ENCODE measurements at regions not wholly inside any gene's neighbourhood (a gene's known extent, or its start where the extent isn't known, plus 50 kb on each side); places are given as distances from the start of the nearest gene placed in this dataset.

DNA sequence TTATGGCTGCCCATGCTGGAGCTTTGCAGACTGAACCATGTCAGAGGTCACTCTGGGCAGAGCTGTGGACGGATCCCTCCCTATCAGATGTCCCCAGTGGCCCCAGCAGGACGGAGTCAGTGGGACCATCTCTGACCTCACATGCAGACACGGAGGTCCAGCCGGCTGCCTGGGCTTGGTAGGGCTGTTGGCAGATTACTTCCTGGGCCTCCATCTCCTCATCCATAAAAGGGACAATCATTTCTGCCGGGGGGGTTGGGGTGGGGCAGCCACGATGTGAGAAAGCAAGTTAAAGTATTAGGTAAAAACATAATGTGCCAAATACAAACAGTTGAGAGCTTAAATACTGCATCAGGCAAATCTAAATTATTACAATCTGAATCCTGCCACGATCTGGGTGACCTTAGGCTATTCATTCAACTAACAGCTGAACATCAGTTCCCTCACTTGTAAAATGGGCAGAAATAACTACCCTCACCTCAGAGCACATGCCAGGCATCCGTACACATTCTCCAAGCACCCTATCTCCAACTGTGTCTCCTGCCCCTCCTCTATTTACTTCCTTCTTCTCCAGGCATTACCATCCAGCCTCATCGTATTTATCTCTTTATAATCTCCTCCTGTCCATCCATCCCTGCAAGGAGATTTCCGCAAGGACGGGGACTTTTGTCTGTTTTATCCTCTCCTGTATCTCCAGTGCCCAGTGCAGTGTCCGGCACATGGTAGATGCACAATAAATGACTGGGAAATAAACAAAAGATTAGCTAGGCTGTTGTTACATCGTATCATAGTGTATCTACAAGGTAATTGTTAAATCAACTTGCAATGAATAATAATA lies 192.3 kb upstream of the FOXF1 start:
- no peak overlapping the region for H3K27ac ChIP-seq (ENCODE audit: low read length)
- ATAC-seq = no peak
- ChIA-PET POLR2A (ENCODE audit: unreplicated experiment) (no interaction called here), CTCF (no interaction called here)
- H3K4me2 ChIP-seq (ENCODE audit: low read length) = no peak overlapping the region
- H3K27me3 ChIP-seq (ENCODE audit: low read length) = peaks cover 25% of the 10 kb centered on the region
- no peaks in the 10 kb centered on the region for H3K36me3 ChIP-seq (ENCODE audit: low read depth, low read length)
- no peak for TF ChIP-seq EZH2phosphoT487 (IDR thresholded peaks at IDR 0.05; ENCODE audit: borderline replicate concordance, low read length)
- TF ChIP-seq, protein P1, sequence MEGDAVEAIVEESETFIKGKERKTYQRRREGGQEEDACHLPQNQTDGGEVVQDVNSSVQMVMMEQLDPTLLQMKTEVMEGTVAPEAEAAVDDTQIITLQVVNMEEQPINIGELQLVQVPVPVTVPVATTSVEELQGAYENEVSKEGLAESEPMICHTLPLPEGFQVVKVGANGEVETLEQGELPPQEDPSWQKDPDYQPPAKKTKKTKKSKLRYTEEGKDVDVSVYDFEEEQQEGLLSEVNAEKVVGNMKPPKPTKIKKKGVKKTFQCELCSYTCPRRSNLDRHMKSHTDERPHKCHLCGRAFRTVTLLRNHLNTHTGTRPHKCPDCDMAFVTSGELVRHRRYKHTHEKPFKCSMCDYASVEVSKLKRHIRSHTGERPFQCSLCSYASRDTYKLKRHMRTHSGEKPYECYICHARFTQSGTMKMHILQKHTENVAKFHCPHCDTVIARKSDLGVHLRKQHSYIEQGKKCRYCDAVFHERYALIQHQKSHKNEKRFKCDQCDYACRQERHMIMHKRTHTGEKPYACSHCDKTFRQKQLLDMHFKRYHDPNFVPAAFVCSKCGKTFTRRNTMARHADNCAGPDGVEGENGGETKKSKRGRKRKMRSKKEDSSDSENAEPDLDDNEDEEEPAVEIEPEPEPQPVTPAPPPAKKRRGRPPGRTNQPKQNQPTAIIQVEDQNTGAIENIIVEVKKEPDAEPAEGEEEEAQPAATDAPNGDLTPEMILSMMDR (conservative IDR thresholded peaks at IDR 0.05; ENCODE audit: low read depth, low read length) = no peak
- no peak for TF ChIP-seq EZH2 (IDR thresholded peaks at IDR 0.05; ENCODE audit: low read length, unreplicated experiment)
- no peak overlapping the region for H3K9ac ChIP-seq (ENCODE audit: low read length)
- H3K79me2 ChIP-seq (ENCODE audit: low read length) = no peaks in the 10 kb centered on the region
- H3K9me3 ChIP-seq (ENCODE audit: low read length) = no peaks in the 10 kb centered on the region
- no peaks in the 10 kb centered on the region for H3K4me1 ChIP-seq (ENCODE audit: insufficient read depth, low read length)
- H3F3A ChIP-seq (ENCODE audit: low read length, unreplicated experiment) = no peaks in the 10 kb centered on the region
- BruUV-seq (replicated peaks) = no TSS peak
- H2AFZ ChIP-seq (ENCODE audit: low read length) = no peak overlapping the region
- no peaks in the 10 kb centered on the region for H3K9me2 ChIP-seq (replicated peaks; ENCODE audit: low read length)
- intact Hi-C loops (cut with micrococcal nuclease) = no loop called here
- no peaks in the 10 kb centered on the region for H4K20me1 ChIP-seq (ENCODE audit: low read length)
- H3K4me3 ChIP-seq (ENCODE audit: low read length) = no peak overlapping the region
- no peak for DNase-seq

DNA sequence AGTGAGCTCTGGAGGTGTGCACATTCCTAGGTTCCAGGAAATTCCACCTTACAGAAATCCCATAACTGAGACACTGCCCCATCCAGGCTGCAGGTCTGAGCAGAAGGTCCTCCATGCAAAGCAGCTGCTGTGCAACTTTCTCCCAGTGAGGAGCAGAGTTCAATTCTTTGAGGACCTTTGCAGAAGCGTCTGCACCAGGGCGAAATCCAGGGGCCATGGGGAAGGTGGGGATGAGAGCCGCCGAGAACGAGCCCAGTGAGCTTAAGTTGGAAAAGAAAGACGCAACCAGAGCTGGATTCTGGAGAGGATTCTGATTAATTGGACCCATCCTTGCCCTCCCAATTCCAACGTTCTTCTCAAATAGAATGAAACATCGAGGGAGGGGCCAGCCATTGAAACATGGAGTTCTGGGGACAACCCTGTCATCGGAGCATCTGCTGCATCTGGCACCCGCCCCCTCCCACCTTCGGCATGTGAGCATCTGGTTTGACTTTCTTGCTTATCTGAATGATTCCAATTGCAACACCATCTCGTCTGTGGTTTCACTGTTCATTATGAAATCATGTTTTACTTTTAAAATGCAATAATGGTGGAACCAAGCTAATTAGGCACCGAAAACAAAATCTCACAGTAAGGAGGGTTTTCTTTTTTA lies 190.6 kb upstream of the FOXF1 start:
- Histone ChIP-seq H3K4me2 (ENCODE audit: low read length) (no peak overlapping the region), H2AFZ (ENCODE audit: low read length) (no peak overlapping the region), H4K20me1 (ENCODE audit: low read length) (no peaks in the 10 kb centered on the region), H3K4me3 (ENCODE audit: low read length) (no peak overlapping the region), H3K36me3 (ENCODE audit: low read depth, low read length) (no peaks in the 10 kb centered on the region), H3F3A (ENCODE audit: low read length, unreplicated experiment) (no peaks in the 10 kb centered on the region), H3K27me3 (ENCODE audit: low read length) (peaks cover 16% of the 10 kb centered on the region; the same call in 1 of the 2 replicates), H3K9me3 (ENCODE audit: low read length) (no peaks in the 10 kb centered on the region), H3K9ac (ENCODE audit: low read length) (no peak overlapping the region), H3K9me2 (replicated peaks; ENCODE audit: low read length) (no peaks in the 10 kb centered on the region), H3K27ac (ENCODE audit: low read length) (no peak overlapping the region), H3K4me1 (ENCODE audit: insufficient read depth, low read length) (no peaks in the 10 kb centered on the region), H3K79me2 (ENCODE audit: low read length) (no peaks in the 10 kb centered on the region)
- DNase-seq (no peak), ATAC-seq (no peak)
- ChIA-PET CTCF (no interaction called here), POLR2A (ENCODE audit: unreplicated experiment) (no interaction called here)
- no TSS peak for BruUV-seq (replicated peaks)
- intact Hi-C loops (cut with micrococcal nuclease) = no loop called here
- TF ChIP-seq EZH2phosphoT487 (IDR thresholded peaks at IDR 0.05; ENCODE audit: borderline replicate concordance, low read length) (no peak), EZH2 (IDR thresholded peaks at IDR 0.05; ENCODE audit: low read length, unreplicated experiment) (no peak)
- TF ChIP-seq, protein P1 (conservative IDR thresholded peaks at IDR 0.05; ENCODE audit: low read depth, low read length) = no peak

DNA sequence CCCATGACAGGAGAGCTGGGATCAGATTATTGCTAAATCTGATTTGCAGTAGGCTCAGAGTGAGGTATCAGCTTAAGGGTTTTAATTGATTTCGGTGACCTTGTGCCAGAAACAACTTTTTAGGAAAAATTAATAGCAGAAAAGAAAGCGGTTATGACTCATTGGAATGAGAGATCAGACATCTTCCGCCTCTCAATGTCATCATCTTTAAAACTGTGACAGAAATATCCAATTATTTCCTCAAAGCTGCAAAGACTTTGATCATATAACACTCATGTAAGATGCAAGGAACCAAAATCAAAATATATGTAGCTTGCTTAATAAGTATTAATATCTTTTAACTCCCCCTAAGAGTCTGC lies 190.1 kb upstream of the FOXF1 start:
- no peaks in the 10 kb centered on the region for H3K79me2 ChIP-seq (ENCODE audit: low read length)
- H3K9me2 ChIP-seq (replicated peaks; ENCODE audit: low read length) = no peaks in the 10 kb centered on the region

More for the DNA sequence above, 190.1 kb upstream of the FOXF1 start:
- ChIA-PET POLR2A (ENCODE audit: unreplicated experiment) (no interaction called here), CTCF (no interaction called here)
- Histone ChIP-seq H3K36me3 (ENCODE audit: low read depth, low read length) (no peaks in the 10 kb centered on the region), H3K9ac (ENCODE audit: low read length) (no peak overlapping the region), H3K4me1 (ENCODE audit: insufficient read depth, low read length) (no peaks in the 10 kb centered on the region), H4K20me1 (ENCODE audit: low read length) (no peaks in the 10 kb centered on the region), H3K4me3 (ENCODE audit: low read length) (no peak overlapping the region), H3K4me2 (ENCODE audit: low read length) (no peak overlapping the region), H3F3A (ENCODE audit: low read length, unreplicated experiment) (no peaks in the 10 kb centered on the region), H2AFZ (ENCODE audit: low read length) (no peak overlapping the region), H3K9me3 (ENCODE audit: low read length) (no peaks in the 10 kb centered on the region), H3K27me3 (ENCODE audit: low read length) (peaks cover 16% of the 10 kb centered on the region; the same call in 1 of the 2 replicates), H3K27ac (ENCODE audit: low read length) (no peak overlapping the region)
- no peak for DNase-seq
- intact Hi-C loops (cut with micrococcal nuclease) = no loop called here
- no TSS peak for BruUV-seq (replicated peaks)
- no peak for ATAC-seq
- no peak for TF ChIP-seq EZH2phosphoT487 (IDR thresholded peaks at IDR 0.05; ENCODE audit: borderline replicate concordance, low read length)
- no peak for TF ChIP-seq EZH2 (IDR thresholded peaks at IDR 0.05; ENCODE audit: low read length, unreplicated experiment)
- TF ChIP-seq, protein P1 (conservative IDR thresholded peaks at IDR 0.05; ENCODE audit: low read depth, low read length) = no peak

All from PC-3 (cell line).